NT2/D1 (cell line): ENCODE measurements at regions not wholly inside any gene's neighbourhood (a gene's known extent, or its start where the extent isn't known, plus 50 kb on each side); places are given as distances from the start of the nearest gene placed in this dataset.

Experiments used
- DNase-seq: peaks from one replicate; pipeline ENCODE4 v3.0.0-alpha.2; 2011; ENCODE audit warnings: low read depth, low spot score
- H3K27me3 ChIP-seq: 2 replicates; pipeline ENCODE4 v1.6.0; 2011; ENCODE audit warnings: mild to moderate bottlenecking; ENCODE audit not compliant: insufficient read length, insufficient read depth
- H3K36me3 ChIP-seq: 2 replicates; pipeline ENCODE4 v1.6.1; 2011; ENCODE audit warnings: mild to moderate bottlenecking, low read length, mixed read lengths; ENCODE audit not compliant: insufficient read depth, insufficient read length
- H3K4me1 ChIP-seq: 2 replicates; pipeline ENCODE4 v1.5.1; 2011; ENCODE audit not compliant: insufficient read depth, insufficient read length
- H3K4me3 ChIP-seq: 2 replicates; pipeline ENCODE4 v1.5.1; 2011; ENCODE audit warnings: low read depth; ENCODE audit not compliant: insufficient read length
- H3K9ac ChIP-seq: 2 replicates; pipeline ENCODE4 v1.6.0; 2011; ENCODE audit warnings: low read depth; ENCODE audit not compliant: insufficient read length
- H3K9me3 ChIP-seq: 2 replicates; pipeline ENCODE4 v1.5.1; 2011; ENCODE audit warnings: mild to moderate bottlenecking, low read length; ENCODE audit not compliant: insufficient read depth
- SUZ12 ChIP-seq: IDR thresholded peaks from 2 replicates; pipeline ENCODE4 v1.6.1; 2011; ENCODE audit not compliant: insufficient read length, insufficient read depth; ENCODE audit errors: extremely low read depth
- YY1 ChIP-seq: IDR thresholded peaks from 2 replicates; pipeline ENCODE4 v1.6.1; 2011; ENCODE audit not compliant: insufficient read length, insufficient read depth
- ZNF274 ChIP-seq: IDR thresholded peaks from 2 replicates; pipeline ENCODE4 v1.6.1; 2011; ENCODE audit warnings: mild to moderate bottlenecking, low read depth, low read length

GRCh38 chr2:147222506-147222905 lies 622.3 kb upstream of the ACVR2A start:
- Histone ChIP-seq H3K4me3 (no peak overlapping the region), H3K9ac (no peak overlapping the region), H3K4me1 (no peaks in the 10 kb centered on the region), H3K27me3 (no peaks in the 10 kb centered on the region), H3K36me3 (no peaks in the 10 kb centered on the region), H3K9me3 (peaks cover 4% of the 10 kb centered on the region; the same call in 1 of the 2 replicates)
- TF ChIP-seq YY1 (no peak), SUZ12 (no peak), ZNF274 (no peak)
- no peak for DNase-seq

- H3K9ac ChIP-seq, result no peak overlapping the region
- H3K36me3 ChIP-seq, result no peaks in the 10 kb centered on the region
- no peak for DNase-seq
- H3K9me3 ChIP-seq, result peaks cover 5% of the 10 kb centered on the region; the same call in 1 of the 2 replicates
- no peak overlapping the region for H3K4me3 ChIP-seq
- no peaks in the 10 kb centered on the region for H3K27me3 ChIP-seq
- no peaks in the 10 kb centered on the region for H3K4me1 ChIP-seq
- TF ChIP-seq YY1, result no peak
- no peak for TF ChIP-seq SUZ12
- TF ChIP-seq ZNF274, result no peak
These were observed 629.9 kb upstream of the ACVR2A start for GRCh38 chr2:147214914-147215313.

- Histone ChIP-seq H3K9ac (no peak overlapping the region), H3K9me3 (no peaks in the 10 kb centered on the region), H3K27me3 (no peaks in the 10 kb centered on the region), H3K4me3 (no peak overlapping the region), H3K36me3 (no peaks in the 10 kb centered on the region), H3K4me1 (no peaks in the 10 kb centered on the region)
- DNase-seq, result no peak
- TF ChIP-seq YY1 (no peak), SUZ12 (no peak), ZNF274 (no peak)
These were observed 633.3 kb upstream of the ACVR2A start for GRCh38 chr2:147211484-147211883.

GRCh38 chr2:147204102-147204501 lies 640.7 kb upstream of the ACVR2A start:
- Histone ChIP-seq H3K9ac (no peak overlapping the region), H3K4me1 (no peaks in the 10 kb centered on the region), H3K27me3 (no peaks in the 10 kb centered on the region), H3K36me3 (no peaks in the 10 kb centered on the region), H3K4me3 (no peak overlapping the region), H3K9me3 (peaks cover 3% of the 10 kb centered on the region; the same call in 1 of the 2 replicates)
- no peak for DNase-seq
- TF ChIP-seq YY1 (no peak), SUZ12 (no peak), ZNF274 (no peak)

GRCh38 chr2:147198651-147199171 lies 646.1 kb upstream of the ACVR2A start:
- no peak for TF ChIP-seq SUZ12
- no peak for TF ChIP-seq ZNF274
- no peak for TF ChIP-seq YY1
- Histone ChIP-seq H3K9ac (no peak overlapping the region), H3K4me3 (no peak overlapping the region), H3K4me1 (no peaks in the 10 kb centered on the region), H3K36me3 (no peaks in the 10 kb centered on the region), H3K27me3 (no peaks in the 10 kb centered on the region), H3K9me3 (no peaks in the 10 kb centered on the region)
- no peak for DNase-seq

- no peak for TF ChIP-seq SUZ12
- no peak for TF ChIP-seq YY1
- no peak for TF ChIP-seq ZNF274
- H3K4me3 ChIP-seq, result no peak overlapping the region
- H3K36me3 ChIP-seq, result no peaks in the 10 kb centered on the region
- no peak overlapping the region for H3K9ac ChIP-seq
- no peaks in the 10 kb centered on the region for H3K27me3 ChIP-seq
- H3K9me3 ChIP-seq, result no peaks in the 10 kb centered on the region
- no peaks in the 10 kb centered on the region for H3K4me1 ChIP-seq
- no peak for DNase-seq
These were observed 646.9 kb upstream of the ACVR2A start for GRCh38 chr2:147197754-147198483.

GRCh38 chr2:147182260-147182659 lies 662.6 kb upstream of the ACVR2A start:
- no peaks in the 10 kb centered on the region for H3K9me3 ChIP-seq

More at GRCh38 chr2:147182260-147182659, 662.6 kb upstream of the ACVR2A start:
- TF ChIP-seq SUZ12 (no peak), ZNF274 (no peak), YY1 (no peak)
- no peaks in the 10 kb centered on the region for H3K27me3 ChIP-seq
- no peaks in the 10 kb centered on the region for H3K36me3 ChIP-seq
- no peaks in the 10 kb centered on the region for H3K4me1 ChIP-seq
- no peak for DNase-seq
- H3K9ac ChIP-seq, result no peak overlapping the region
- no peak overlapping the region for H3K4me3 ChIP-seq
